LoVo (cell line): ENCODE measurements at regions not wholly inside any gene's neighbourhood (a gene's known extent, or its start where the extent isn't known, plus 50 kb on each side); places are given as distances from the start of the nearest gene placed in this dataset.

Source experiments
- DNase-seq: peaks from one replicate; pipeline ENCODE4 v3.0.0-alpha.2; 2016; ENCODE audit warnings: low spot score

DNA sequence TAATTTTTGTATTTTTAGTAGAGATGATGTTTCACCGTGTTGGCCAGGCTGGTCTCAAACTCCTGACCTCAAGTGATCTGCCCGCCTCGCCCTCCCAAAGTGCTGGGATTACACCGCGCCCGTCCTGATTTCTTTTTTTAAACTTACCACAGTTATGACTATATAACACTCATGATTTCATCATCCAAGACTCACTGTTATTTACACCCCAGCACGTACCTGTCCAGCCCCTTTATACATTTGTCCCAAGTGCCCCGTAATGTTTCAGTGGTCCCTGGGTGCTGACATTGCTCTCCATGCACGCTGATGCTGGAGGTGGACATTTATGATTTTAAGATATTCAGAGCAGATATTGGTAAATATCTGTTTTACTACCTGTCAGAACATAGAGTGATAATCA, 219.9 kb upstream of the GMDS start:
- DNase-seq, result peak; percentile 10

DNA sequence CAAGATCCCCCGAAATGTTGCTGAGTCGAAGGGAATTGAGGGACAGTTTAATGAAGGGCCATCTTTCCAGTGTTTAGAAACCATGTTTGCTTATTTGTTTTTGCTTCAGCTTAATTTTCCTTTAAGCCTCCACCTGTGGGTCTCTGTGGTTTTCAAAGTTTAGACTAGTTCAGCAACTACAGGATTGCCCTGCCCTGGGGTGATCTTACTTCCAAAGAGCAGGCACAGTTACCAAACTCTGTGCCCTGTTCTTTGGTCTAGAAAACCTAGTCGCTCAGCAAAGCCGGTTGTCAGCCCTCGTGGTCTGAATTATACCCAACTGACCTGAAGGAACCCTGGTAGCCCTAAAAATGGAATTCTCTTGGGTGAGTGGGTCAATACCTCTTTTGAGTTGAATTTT, 219.2 kb upstream of the GMDS start:
- no peak for DNase-seq

DNA sequence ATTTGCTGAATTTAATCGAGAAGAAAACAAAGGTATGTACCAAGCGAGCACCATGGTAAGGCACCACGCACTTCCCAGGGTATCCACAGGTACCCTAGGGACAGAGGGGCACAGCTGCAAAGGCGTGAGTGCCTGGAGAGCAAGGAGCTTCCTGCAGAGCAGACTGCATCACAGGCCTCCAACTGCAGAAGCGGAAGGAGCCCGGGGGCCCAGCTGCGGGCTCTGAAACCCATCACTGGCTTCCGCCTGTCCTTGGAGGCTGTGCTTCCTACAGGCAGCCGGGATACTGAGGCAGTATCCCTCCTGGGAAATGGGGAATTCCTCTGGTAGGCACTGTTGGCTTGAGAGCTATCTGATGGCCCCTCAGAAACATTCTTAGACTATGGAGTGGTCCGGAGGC, 217.4 kb upstream of the GMDS start:
- no peak for DNase-seq

DNA sequence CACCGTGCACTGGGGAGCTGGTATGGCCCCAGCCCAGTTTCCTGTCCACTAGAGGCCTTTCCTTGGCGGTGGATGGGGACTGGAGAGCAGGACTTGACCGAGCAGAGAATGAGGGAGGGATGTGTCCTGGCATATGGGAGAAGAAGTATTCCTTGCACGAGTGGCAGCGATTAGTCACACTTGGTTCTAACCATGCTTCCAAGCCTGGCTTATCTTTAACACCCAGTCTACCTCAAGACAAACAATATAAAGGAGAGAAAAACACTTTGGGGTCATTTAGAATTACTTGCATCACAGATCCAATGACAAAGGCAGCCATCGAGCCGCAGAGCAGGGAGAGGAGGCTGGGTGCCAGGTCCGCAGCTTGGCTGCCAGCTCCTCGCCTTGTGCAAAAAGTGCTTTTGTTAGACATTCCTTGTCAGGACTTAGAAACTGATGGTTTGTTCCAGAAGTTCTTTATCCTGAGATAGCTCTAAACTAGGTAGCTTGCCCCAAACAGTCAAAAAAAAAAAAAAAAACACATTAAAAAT, 214.9 kb upstream of the GMDS start:
- no peak for DNase-seq

DNA sequence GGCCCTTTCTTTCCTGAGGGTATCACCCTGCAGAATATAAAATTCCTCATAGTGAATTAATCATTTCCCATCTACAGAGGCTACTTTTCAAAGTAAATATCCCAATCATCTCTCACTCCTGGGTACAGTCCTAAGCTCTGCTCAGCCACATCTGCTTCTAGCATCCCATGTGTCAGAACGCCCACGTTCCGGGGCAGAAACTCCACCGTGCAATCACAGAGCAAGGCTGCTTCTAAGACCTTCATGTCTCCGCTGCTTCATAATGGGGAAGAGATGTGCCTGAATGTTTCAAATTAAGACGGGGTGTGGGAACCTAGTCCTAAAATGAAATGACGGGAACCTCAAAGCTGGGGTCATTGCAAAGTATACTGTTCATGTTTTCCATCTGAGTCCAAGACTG, 208.8 kb upstream of the GMDS start:
- no peak for DNase-seq

DNA sequence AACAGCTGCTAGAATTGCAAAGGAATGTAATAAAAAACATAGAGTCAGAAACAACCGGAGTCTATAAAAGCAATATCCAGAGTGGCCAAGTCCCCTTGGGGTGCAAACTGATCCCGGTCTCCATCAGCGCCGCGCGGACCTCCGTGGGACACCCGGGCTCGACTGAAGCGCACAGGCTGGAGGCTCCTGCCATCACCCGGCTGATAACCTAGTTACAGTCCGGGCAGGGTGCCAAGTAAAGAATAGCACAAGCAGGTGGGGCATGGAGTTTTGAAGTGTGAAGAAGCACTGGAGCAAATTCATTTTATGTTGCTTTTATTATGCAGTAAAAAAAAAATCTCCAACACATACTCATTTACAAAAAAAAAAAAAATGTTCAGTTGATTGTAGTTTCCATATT, 205.1 kb upstream of the GMDS start:
- peak; percentile 85 for DNase-seq

DNA sequence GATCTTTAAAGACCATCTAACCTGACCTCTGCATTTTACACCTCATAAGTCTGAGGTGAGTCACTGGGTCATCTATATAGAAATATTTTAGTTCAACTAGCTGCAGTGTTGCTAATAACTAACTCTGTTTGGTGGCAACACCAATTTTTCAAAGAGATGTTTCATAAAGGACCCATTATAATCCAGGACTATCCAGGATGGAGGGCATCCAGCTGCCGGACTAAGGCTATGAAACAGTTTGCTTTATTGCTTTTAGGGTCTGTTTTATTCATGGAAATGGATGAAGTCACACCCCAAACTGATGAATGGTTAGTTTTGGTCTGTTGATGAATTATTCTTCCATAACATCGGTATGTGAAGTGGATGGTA, 204.2 kb upstream of the GMDS start:
- no peak for DNase-seq

DNA sequence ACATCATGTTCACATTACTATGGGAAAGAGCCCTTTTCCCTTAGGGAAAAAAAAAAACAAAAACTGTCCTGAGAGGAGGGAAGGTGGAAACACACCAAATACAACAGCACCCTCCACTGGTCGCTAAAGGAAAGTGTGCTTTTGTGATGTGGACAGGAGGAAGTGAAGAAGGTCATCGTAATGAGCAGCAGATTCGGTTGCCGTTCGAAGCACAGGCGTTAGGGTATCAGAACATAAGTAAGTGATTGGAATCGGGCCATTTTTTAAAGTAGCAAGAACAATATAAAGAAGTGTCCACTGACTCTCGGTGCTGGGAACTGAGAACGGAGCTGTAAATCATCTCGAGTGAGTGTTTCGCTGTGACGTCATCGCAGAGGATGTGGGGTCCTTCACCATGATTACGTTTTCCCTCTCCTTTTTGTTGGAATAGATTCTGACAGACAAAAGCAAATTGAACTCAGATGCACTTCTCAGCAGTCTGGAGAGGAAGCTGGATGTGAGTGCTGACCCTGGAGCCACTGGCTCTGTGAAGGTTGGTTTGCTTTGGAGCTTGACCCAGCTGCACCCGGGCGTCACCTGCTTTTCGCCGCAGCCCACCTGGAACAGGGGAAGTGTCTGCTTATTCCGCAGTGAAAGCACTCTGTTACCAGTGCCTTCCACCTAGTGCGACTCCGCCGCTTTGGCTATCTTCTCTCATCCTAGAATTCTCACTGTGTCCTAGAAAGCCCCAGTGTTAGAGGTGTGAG, 203.6 kb upstream of the GMDS start:
- DNase-seq, result peak; percentile 74

DNA sequence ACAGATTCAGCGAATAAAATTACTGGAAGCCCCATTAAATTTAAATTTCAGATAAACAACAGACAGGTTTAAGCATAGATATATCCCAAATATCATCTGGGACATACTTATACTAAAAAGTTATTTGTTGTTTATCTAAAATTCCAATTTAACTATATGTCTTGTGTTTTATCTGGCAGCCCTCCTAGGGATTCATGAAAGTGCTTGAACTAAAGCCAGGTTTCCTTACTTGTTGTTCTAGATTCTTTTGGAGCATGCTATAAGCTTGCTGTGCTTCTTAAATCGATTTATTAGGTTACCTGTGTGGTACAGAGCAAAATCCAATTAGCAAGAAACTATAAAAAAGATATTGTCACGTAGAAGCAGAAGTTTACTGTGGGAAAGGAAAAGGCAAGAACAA, 202.5 kb upstream of the GMDS start:
- no peak for DNase-seq

DNA sequence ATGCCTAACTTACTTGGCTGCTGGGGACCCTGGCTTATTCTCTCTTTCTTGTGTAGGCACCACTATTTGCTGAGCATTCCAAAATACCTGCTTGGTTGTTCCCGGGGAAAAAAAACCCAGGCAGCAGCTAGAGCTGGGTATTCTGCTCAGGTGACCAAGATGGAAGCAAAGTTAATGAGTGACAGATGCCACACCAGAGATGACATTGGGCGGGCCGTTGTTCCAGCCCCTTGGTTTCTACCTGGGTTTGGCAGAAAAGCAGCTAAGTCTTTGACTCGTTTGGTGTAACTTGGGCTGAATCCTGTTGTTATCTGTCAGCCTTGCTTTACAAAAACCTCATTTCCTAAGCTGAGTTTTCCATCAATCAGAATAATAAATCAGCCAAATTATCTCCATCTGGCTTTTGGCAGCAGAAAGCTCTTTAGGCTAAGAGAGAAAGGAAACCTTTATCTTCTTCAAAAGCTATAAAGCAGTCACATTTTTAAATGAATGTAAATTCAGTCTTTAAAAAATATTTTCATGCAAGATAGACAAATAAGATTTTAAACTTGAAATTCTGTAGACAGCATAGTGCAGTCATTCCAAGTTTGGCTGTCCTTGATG, 202.0 kb upstream of the GMDS start:
- peak; percentile 11 for DNase-seq

DNA sequence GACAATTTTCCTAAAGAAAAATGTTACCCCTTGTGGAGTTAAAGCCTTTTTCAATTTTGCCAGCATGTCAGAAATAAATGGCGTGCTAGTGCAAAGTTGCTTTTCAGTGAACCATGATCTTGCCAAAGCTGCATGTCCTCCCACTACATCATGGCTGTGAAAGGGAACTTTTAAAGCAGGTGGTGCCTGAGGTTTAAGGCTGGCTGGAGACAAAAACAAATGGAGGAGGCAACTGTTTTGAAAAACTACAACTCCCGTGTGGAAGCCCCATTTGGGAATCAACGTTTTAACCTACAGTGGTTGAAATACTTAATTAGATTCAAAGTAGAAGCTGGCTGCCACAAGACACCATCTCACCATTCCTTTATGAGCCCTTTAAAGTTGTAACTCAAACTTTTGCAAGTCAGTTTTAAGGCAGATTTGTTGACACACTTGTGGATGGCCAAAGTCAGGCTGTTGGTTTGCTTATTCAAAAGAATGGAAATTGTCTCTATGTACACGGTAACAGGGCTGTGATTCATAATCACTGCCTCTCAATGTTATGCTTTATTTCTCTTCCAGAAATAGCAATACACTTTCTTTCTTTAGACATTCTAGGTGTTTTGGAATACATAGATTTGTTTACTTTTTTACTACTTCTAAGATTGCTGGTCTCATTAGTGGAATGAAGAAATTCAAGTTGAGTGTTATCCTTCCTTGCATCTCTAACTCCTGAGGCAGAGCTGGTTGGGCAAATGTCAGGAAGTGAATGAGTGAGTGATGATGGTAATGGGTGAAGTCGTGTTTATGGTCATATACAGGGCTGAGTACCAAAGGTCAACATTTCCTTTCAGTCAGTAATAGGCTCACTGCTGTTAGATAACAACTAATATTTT, 196.4 kb upstream of the GMDS start:
- peak; percentile 20 for DNase-seq

DNA sequence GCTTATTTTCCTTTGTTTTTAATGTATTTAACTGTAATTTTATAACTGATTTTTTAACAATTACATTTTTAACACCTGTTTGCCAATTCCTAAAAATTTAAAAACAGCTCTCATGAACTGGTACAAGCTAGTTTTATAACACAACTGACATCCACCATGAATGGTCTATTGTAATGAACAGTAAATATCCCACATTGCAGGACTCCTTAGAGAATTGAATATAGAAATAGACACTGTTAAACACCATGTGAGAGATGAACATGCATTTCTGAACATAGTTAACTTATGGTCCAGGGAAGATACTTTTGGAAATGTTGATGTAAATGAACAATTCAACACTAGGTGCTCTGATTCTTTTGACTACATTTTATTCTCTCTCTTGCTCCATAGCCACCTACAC, 195.1 kb upstream of the GMDS start:
- no peak for DNase-seq

DNA sequence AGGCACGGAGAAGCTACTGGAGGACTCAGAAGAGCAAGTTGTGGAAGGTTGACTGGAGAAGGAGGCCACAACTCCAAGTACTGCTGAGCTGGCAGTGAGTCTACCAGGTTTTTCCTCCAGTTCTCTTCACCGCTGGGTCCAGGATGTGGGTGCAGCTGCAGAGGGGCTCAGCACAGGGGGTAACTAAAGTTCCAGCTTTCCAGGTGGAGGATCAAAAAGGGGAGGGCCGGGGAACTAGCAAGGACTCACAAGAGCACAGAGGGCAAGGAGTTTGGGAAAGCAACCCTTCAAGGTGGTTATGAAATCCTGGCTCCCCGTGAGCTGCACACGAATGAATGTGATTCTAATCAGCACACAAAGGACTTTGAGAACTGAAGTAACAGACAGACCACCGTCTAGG, 194.2 kb upstream of the GMDS start:
- DNase-seq, result no peak

DNA sequence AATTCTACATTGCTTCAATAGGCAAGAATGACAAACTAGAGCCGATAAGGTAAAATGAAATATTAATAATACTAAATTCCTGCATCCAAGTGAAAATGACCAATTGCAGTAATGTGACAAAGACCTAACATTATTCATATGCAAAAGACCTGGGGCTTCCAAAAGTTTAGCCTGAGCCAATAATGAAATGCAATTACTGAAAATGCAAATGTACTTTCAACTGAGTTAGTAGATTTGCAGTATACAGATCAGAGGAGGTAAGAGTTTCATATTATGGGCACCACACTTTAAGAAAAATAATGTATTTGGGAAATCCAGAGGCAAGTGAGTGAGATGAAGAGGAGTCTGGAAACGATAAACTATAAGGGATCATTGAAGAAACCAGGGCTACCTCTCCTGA, 193.7 kb upstream of the GMDS start:
- no peak for DNase-seq

DNA sequence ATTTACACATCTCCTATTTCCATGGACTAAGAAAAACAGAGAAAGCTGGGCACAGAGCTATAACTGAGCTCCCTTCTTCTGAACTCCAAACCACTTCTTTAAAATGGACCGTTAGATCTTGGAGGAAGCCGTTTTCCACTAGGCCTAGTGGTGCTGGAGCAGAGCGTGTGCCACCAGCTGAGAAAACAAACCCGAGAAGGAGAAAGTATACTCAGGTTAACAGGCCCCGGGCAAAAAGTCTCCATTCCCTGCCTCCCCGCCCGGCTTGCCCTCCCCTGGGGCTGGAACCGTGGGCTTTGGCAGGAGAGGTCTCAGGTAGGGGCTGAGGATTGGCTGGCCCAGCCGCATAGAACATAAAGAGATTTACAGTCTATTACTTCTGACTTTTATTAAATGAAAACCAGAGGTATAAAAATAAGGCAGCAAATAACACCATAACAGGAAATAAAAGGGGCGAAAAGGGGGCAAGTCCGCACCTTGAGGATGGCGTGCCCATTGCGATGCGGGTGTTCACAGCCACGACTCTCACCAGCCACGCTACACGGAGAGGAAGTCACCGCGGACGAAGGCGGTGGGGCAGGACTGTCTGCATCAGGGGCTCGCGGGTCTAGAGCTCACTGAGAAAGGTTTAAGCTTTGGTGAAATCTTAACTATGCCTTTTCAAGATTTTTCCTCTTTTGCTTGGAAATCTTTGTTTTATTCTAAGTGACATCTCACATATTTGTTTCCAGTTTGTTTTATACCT, 191.2 kb upstream of the GMDS start:
- DNase-seq, result no peak

DNA sequence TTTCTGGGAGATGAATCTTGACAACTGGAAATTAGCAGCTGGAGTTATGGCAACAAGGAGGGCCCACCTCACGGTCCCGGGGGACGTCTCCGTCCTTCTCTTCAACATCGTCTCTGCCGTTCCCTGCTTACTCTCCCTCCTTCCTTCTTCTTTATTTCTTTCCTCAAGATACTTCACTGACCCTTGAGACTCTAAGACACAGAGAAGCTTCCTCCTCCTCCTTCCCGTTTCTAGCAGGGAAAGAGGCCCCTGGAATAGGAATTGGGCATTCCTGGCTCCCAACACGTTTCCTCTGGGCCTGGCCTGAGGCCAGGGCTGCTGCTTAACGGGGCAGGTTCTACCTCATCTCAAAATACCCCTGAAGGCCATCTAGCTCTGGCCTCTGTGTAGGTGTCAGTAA, 189.9 kb upstream of the GMDS start:
- no peak for DNase-seq

DNA sequence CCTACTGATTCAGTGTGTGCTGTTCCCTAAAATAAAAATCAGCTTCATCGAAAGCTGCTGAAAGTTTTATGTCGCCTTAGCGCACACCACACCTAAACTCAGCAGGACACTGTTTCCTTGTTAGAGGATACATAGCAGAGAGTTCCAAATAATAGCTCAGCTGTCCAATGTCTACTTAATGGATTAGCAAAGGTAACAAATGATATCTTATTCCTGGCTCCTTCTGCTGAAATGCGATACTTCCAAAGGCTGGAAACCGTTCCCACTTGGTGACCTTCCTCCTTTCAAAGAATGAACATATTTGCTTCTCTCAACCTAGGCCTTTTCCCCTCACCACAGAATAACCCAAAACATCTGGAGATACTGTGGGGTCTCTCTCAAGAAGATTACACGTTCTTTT, 189.5 kb upstream of the GMDS start:
- no peak for DNase-seq

DNA sequence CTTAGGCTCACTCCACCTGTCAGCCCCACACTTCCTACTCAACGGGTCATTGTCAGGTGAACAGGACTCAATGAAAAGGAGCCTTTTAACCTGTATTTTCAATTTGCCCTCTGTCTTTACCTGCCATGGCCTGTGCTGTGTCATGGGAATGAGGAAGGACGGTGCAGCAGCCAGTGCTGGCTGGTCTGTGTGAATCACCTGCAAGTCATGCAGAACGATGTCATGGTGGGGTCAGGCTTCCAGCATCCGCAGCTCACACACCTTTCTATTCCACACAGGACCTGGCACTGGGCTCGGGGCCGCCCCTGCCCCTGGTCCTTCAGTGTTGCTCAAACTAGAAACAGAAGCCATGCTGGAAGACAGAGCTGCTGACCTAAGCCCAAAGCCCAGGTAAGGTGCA, 188.7 kb upstream of the GMDS start:
- peak; percentile 13 for DNase-seq

DNA sequence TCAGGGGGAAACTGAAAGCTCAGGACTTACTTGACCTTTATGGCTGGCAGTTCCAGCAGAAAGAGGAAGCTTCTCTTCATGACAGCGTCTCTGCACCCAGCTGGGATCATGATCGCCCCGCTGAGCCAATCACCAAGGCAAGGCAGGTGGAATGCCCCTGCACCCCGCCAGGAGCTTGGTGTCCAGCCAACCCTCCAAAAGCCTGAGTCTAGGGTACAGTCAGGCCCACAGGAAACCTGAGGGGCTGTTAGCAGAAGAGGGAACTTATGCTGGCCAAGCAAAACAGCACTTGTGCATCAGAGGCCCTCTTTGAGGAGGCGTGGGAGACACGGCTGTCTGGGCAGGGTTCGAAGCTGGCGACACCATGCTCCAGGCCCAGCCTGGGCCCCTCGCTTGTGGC, 188.3 kb upstream of the GMDS start:
- no peak for DNase-seq

DNA sequence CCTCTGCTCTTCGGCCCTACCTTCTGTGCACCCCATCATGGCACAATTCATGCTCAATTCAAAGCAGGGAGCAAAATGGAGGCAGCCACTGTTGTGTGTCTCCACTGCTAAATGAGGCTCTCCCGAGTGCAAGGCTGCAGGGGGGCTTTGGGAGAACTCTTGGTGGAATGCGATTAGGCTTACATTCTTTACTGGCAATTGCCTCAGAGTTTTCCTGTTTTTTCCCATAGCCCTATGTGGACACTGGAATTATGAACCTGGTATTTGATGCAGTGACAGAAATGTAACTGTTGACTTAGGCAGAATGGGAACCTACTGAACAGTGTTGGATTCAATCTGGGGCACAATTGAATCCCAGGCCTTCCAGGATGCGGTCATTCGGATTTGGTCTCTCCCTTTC, 187.9 kb upstream of the GMDS start:
- no peak for DNase-seq

DNA sequence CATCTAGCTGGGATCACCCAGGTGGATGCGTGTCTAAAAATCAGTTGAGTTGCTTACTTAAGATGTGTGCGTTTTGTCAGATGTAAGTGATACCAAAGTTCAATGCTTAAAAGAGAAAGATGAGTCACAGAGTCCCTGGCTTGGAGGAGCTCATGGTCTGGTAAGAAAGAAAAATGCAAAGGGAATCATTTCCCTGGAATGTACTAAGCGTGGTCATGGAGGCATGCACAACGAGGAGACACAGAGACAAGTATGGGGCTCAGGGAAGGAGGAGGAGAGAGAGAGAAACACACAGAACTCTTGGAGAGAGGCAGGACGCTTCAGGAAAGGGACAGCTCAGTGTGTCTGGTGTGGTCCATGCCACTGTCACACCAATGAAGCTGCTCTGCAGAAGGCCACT, 186.9 kb upstream of the GMDS start:
- peak; percentile 32 for DNase-seq

DNA sequence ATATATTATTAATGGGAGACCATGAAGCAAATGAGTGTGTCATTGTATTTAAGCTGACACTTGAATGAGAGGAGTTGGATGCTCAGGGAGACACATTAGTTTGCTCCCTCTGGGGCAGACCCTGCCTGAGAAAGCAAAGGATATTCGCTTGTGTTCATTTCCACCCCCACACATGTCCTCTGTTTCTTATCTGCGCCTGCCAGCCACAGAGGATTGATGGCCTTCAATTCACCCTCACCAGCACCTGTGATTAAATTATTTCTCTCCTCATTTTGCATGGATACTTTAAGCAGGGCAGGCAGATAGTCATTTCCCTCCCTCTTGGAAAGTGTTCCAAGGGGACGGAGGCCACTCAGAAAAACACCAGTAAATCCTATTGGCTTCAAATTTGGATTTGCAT, 185.2 kb upstream of the GMDS start:
- DNase-seq, result no peak
